IMR-90 (cell line): ENCODE measurements at regions not wholly inside any gene's neighbourhood (a gene's known extent, or its start where the extent isn't known, plus 50 kb on each side); places are given as distances from the start of the nearest gene placed in this dataset.

Experiments
- ATAC-seq: fragments of 200-7000 bp; cut with Tn5 transposase; 2 replicates; pipeline ENCODE4 v1.9.1; 2020; ENCODE audit warnings: low read depth, mild to moderate bottlenecking, moderate library complexity
- BruUV-seq: library from RNA; stranded (reverse); fragments of 400-500 nt; replicated peaks from 2 replicates; lab custom pipeline; 2021; lab: Mats Ljungman, UMichigan
- CTCF ChIA-PET: fragments of 300-600 bp; formaldehyde crosslinking; extraction: SDS; loops from one replicate; lab custom pipeline; 2021; ENCODE audit warnings: antibody characterized with exemption; lab: Yijun Ruan, JAX
- POLR2A ChIA-PET: fragments of 300-600 bp; sonication (Branson Sonifier 250); formaldehyde crosslinking; loops from one replicate; lab custom pipeline; 2022; ENCODE audit warnings: antibody characterized with exemption; ENCODE audit not compliant: unreplicated experiment; lab: Charles Lee
- DNase-seq: peaks from one replicate; pipeline ENCODE4 v3.0.0; 2013
- H2AFZ ChIP-seq: replicated peaks from 2 replicates; pipeline ENCODE3; 2013; ENCODE audit warnings: low read length, mild to moderate bottlenecking; ENCODE audit not compliant: poor library complexity
- H2AK5ac ChIP-seq: 2 replicates; pipeline ENCODE4 v1.6.1; 2013; ENCODE audit warnings: low read depth, low read length, inconsistent platforms
- H2AK9ac ChIP-seq: replicated peaks from 2 replicates; pipeline ENCODE3; 2013; ENCODE audit warnings: mild to moderate bottlenecking, low read depth, low read length, moderate library complexity; ENCODE audit not compliant: poor library complexity
- H2BK120ac ChIP-seq: 2 replicates; pipeline ENCODE4 v1.6.1; 2013; ENCODE audit warnings: low read depth, low read length, inconsistent platforms
- H2BK15ac ChIP-seq: 3 replicates; pipeline ENCODE4 v1.6.1; 2013; ENCODE audit warnings: low read depth, low read length, inconsistent platforms
- H2BK20ac ChIP-seq: 2 replicates; pipeline ENCODE4 v1.6.1; 2013; ENCODE audit warnings: low read depth, mild to moderate bottlenecking, inconsistent platforms, low read length, moderate library complexity
- H2BK5ac ChIP-seq: 2 replicates; pipeline ENCODE4 v1.6.1; 2013; ENCODE audit warnings: mild to moderate bottlenecking, low read depth, low read length, inconsistent platforms; ENCODE audit not compliant: poor library complexity, severe bottlenecking
- H3K14ac ChIP-seq: replicated peaks from 2 replicates; pipeline ENCODE4 v1.6.1; 2013; ENCODE audit warnings: low read depth, low read length, inconsistent platforms
- H3K18ac ChIP-seq: 2 replicates; pipeline ENCODE4 v1.6.1; 2013; ENCODE audit warnings: low read depth, low read length, control low read depth
- H3K23ac ChIP-seq: 2 replicates; pipeline ENCODE4 v1.6.1; 2013; ENCODE audit warnings: low read depth, low read length, inconsistent platforms
- H3K27ac ChIP-seq: 2 replicates; pipeline ENCODE4 v1.5.1; 2013; ENCODE audit warnings: mild to moderate bottlenecking, control low read depth, low read length; ENCODE audit not compliant: insufficient read depth
- H3K27me3 ChIP-seq: 2 replicates; pipeline ENCODE4 v1.6.1; 2013; ENCODE audit warnings: low read length; ENCODE audit not compliant: control insufficient read depth, insufficient read depth
- H3K36me3 ChIP-seq: 2 replicates; pipeline ENCODE4 v1.6.1; 2013; ENCODE audit warnings: low read length, mixed read lengths; ENCODE audit not compliant: control insufficient read depth, insufficient read depth
- H3K4ac ChIP-seq: 2 replicates; pipeline ENCODE4 v1.6.1; 2013; ENCODE audit warnings: low read depth, low read length, inconsistent platforms
- H3K4me1 ChIP-seq: 2 replicates; pipeline ENCODE4 v1.6.1; 2013; ENCODE audit warnings: low read length, mixed read lengths; ENCODE audit not compliant: control insufficient read depth, insufficient read depth
- H3K4me2 ChIP-seq: 2 replicates; pipeline ENCODE4 v1.6.1; 2013; ENCODE audit warnings: low read depth, mild to moderate bottlenecking, control low read depth, low read length, moderate library complexity
- H3K4me3 ChIP-seq: 2 replicates; pipeline ENCODE4 v1.5.1; 2013; ENCODE audit warnings: low read depth, mild to moderate bottlenecking, control low read depth, low read length, moderate library complexity; ENCODE audit not compliant: insufficient read depth
- H3K56ac ChIP-seq: 2 replicates; pipeline ENCODE4 v1.6.1; 2013; ENCODE audit warnings: low read length, inconsistent platforms; ENCODE audit not compliant: insufficient read depth; ENCODE audit errors: extremely low read depth
- H3K79me1 ChIP-seq, 2 experiments: 2 replicates each; pipeline ENCODE4 v1.6.1; 2013; ENCODE audit warnings: low read length in 2 of 2, inconsistent platforms in 1 of 2, low read depth in 1 of 2
- H3K9ac ChIP-seq: 2 replicates; pipeline ENCODE4 v1.6.1; 2013; ENCODE audit warnings: low read depth, low read length, control low read depth
- H3K9me1 ChIP-seq: 2 replicates; pipeline ENCODE4 v1.6.1; 2013; ENCODE audit warnings: low read length, inconsistent platforms; ENCODE audit not compliant: insufficient read depth
- H3K9me3 ChIP-seq: 2 replicates; pipeline ENCODE4 v1.6.1; 2013; ENCODE audit warnings: low read length; ENCODE audit not compliant: control insufficient read depth, insufficient read depth
- H4K20me1 ChIP-seq: 2 replicates; pipeline ENCODE4 v1.6.1; 2013; ENCODE audit warnings: low read length, inconsistent platforms; ENCODE audit not compliant: insufficient read depth
- H4K5ac ChIP-seq: 2 replicates; pipeline ENCODE4 v1.6.1; 2013; ENCODE audit warnings: mild to moderate bottlenecking, low read depth, low read length, control low read depth
- H4K8ac ChIP-seq, 2 experiments: 2 replicates each; pipeline ENCODE4 v1.6.1; 2013; ENCODE audit warnings: low read depth in 2 of 2, low read length in 2 of 2, control low read depth in 1 of 2, inconsistent platforms in 1 of 2
- H4K91ac ChIP-seq: 2 replicates; pipeline ENCODE4 v1.6.1; 2013; ENCODE audit warnings: low read depth, low read length, inconsistent platforms; ENCODE audit not compliant: insufficient read depth
- BHLHE40 ChIP-seq: fragments of 150-350 bp; IDR thresholded peaks from 2 replicates; pipeline ENCODE4 v1.6.1; 2016; ENCODE audit warnings: mild to moderate bottlenecking, low read depth, low read length
- CEBPB ChIP-seq: IDR thresholded peaks from 2 replicates; pipeline ENCODE4 v1.6.1; 2012; ENCODE audit warnings: low read depth, low read length, improper control_type of control experiment
- CHD1 ChIP-seq: IDR thresholded peaks from 2 replicates; pipeline ENCODE4 v1.6.1; 2012; ENCODE audit warnings: low read depth, low read length, improper control_type of control experiment
- FOS ChIP-seq: fragments of 150-350 bp; IDR thresholded peaks from 2 replicates; pipeline ENCODE4 v1.6.1; 2016; ENCODE audit warnings: low read depth, low read length
- MAFK ChIP-seq: IDR thresholded peaks from 2 replicates; pipeline ENCODE4 v1.6.1; 2012; ENCODE audit warnings: low read depth, low read length, improper control_type of control experiment
- MAZ ChIP-seq: IDR thresholded peaks from 2 replicates; pipeline ENCODE4 v1.6.1; 2012; ENCODE audit warnings: low read depth, mild to moderate bottlenecking, low read length, improper control_type of control experiment, moderate library complexity, borderline replicate concordance
- MXI1 ChIP-seq: IDR thresholded peaks from 2 replicates; pipeline ENCODE4 v1.6.1; 2012; ENCODE audit warnings: low read depth, mild to moderate bottlenecking, low read length, moderate library complexity, borderline replicate concordance
- NFE2L2 ChIP-seq: fragments of 150-350 bp; IDR thresholded peaks from 2 replicates; pipeline ENCODE4 v1.6.1; 2016; ENCODE audit warnings: low read depth, mild to moderate bottlenecking, low read length
- POLR2A ChIP-seq: IDR thresholded peaks from 2 replicates; pipeline ENCODE4 v1.6.1; 2012; ENCODE audit warnings: mild to moderate bottlenecking, low read depth, low read length
- RAD21 ChIP-seq: IDR thresholded peaks from 2 replicates; pipeline ENCODE4 v1.6.1; 2012; ENCODE audit warnings: low read length, improper control_type of control experiment
- RCOR1 ChIP-seq: IDR thresholded peaks from 2 replicates; pipeline ENCODE4 v1.6.1; 2012; ENCODE audit warnings: mild to moderate bottlenecking, low read length, improper control_type of control experiment; ENCODE audit not compliant: insufficient replicate concordance
- RFX5 ChIP-seq: IDR thresholded peaks from 2 replicates; pipeline ENCODE4 v1.8.0; 2012; ENCODE audit warnings: low read depth, mild to moderate bottlenecking, low read length, moderate library complexity
- SMC3 ChIP-seq: fragments of 150-350 bp; IDR thresholded peaks from 2 replicates; pipeline ENCODE4 v1.6.1; 2016; ENCODE audit warnings: low read depth, mild to moderate bottlenecking, antibody characterized with exemption, low read length, moderate library complexity
- WGBS, 2 experiments: methylation state at CpG; one replicate each; pipeline versions ENCODE4 v1.1.5 to v1.1.7; 2013; ENCODE audit warnings: missing lambda C conversion rate in 2 of 2; ENCODE audit not compliant: insufficient read length in 1 of 2; ENCODE audit errors: extremely low coverage in 2 of 2; 5-methylcytosine and 5-hydroxymethylcytosine counted together
- dilution Hi-C: fragments of 300-500 bp; cut with HindIII; formaldehyde crosslinking; loops from one replicate; pipeline ENCODE4 v1.14.3; 2018; ENCODE audit warnings: low sequenced_read_pairs; ENCODE audit not compliant: unreplicated experiment
- in situ Hi-C: fragments of 300-500 bp; cut with MboI; formaldehyde crosslinking; loops from 3 replicates; pipeline ENCODE4 v1.14.3; 2019; ENCODE audit warnings: low sequenced_read_pairs, inconsistent platforms, mixed read lengths
- intact Hi-C: fragments of 100-400 bp; cut with micrococcal nuclease; formaldehyde crosslinking; loops from 2 replicates; pipeline ENCODE4 v1.10.0; 2022
- TF ChIP-seq, protein P1 (sequence below): fragments of 150-350 bp; IDR thresholded peaks from 2 replicates; pipeline ENCODE4 v1.6.1; 2017; ENCODE audit warnings: mild to moderate bottlenecking, antibody characterized with exemption, low read length, low read depth
- TF ChIP-seq, protein P2 (sequence below): fragments of 150-350 bp; IDR thresholded peaks from 2 replicates; pipeline ENCODE4 v1.6.1; 2016; ENCODE audit warnings: low read depth, mild to moderate bottlenecking, low read length, moderate library complexity, borderline replicate concordance
- TF ChIP-seq, protein P3 (sequence below): conservative IDR thresholded peaks from 2 replicates; pipeline ENCODE4 v1.5.1; 2012; ENCODE audit warnings: mild to moderate bottlenecking, low read depth, low read length, improper control_type of control experiment

DNA sequence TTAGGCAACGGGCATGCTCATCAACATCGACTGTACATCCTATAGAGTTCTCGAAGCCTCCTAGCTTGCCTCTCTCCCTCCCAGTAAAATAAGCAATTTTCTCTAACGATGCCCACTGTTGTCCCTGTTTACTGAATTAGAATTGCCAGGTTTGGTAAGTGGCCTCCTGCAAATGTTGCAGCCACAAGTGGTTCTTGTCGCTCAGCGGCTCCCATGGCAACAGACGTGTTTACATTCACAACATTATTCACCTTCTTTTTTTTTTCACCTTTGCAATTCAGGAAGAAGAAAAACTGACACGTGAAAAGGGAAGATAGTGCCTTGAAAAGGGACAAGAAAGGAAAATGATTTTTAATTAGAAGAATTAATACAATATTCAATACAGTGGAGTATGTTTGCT, 100.9 kb upstream of the PKP2 start:
- H2AK5ac ChIP-seq = no peak overlapping the region
- no TSS peak for BruUV-seq
- no peak overlapping the region for H3K9ac ChIP-seq
- H3K4me3 ChIP-seq = no peak overlapping the region
- peaks cover 6% of the 10 kb centered on the region for H3K9me3 ChIP-seq
- 20% methylated on average over 1 of the region's 8 CpGs; no CpG with 5 or more reads in 1 of the 2 experiments for WGBS, 2 experiments
- no peak overlapping the region for H2AK9ac ChIP-seq
- no peaks in the 10 kb centered on the region for H3K27me3 ChIP-seq
- H2BK20ac ChIP-seq = no peak overlapping the region
- H3K36me3 ChIP-seq = no peaks in the 10 kb centered on the region
- no peak overlapping the region for H2AFZ ChIP-seq
- H3K56ac ChIP-seq = no peak overlapping the region
- H4K8ac ChIP-seq = no peak overlapping the region
- no peak overlapping the region for H3K27ac ChIP-seq
- H4K5ac ChIP-seq = no peak overlapping the region
- no peak overlapping the region for H3K23ac ChIP-seq
- POLR2A ChIA-PET = no interaction called here
- CTCF ChIA-PET = no interaction called here
- no peaks in the 10 kb centered on the region for H4K20me1 ChIP-seq
- H2BK15ac ChIP-seq = no peak overlapping the region
- H3K14ac ChIP-seq = no peak overlapping the region
- intact Hi-C loops = no loop called here
- no peak overlapping the region for H3K4me2 ChIP-seq
- TF ChIP-seq CEBPB (no peak), SMC3 (no peak), BHLHE40 (no peak), MAFK (no peak), CHD1 (no peak), POLR2A (no peak), MXI1 (no peak), RAD21 (no peak), FOS (no peak), RCOR1 (no peak), RFX5 (no peak), MAZ (no peak), NFE2L2 (no peak)
- TF ChIP-seq, protein P1, sequence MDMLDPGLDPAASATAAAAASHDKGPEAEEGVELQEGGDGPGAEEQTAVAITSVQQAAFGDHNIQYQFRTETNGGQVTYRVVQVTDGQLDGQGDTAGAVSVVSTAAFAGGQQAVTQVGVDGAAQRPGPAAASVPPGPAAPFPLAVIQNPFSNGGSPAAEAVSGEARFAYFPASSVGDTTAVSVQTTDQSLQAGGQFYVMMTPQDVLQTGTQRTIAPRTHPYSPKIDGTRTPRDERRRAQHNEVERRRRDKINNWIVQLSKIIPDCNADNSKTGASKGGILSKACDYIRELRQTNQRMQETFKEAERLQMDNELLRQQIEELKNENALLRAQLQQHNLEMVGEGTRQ = no peak
- TF ChIP-seq, protein P2, sequence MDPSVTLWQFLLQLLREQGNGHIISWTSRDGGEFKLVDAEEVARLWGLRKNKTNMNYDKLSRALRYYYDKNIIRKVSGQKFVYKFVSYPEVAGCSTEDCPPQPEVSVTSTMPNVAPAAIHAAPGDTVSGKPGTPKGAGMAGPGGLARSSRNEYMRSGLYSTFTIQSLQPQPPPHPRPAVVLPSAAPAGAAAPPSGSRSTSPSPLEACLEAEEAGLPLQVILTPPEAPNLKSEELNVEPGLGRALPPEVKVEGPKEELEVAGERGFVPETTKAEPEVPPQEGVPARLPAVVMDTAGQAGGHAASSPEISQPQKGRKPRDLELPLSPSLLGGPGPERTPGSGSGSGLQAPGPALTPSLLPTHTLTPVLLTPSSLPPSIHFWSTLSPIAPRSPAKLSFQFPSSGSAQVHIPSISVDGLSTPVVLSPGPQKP = no peak
- TF ChIP-seq, protein P3, sequence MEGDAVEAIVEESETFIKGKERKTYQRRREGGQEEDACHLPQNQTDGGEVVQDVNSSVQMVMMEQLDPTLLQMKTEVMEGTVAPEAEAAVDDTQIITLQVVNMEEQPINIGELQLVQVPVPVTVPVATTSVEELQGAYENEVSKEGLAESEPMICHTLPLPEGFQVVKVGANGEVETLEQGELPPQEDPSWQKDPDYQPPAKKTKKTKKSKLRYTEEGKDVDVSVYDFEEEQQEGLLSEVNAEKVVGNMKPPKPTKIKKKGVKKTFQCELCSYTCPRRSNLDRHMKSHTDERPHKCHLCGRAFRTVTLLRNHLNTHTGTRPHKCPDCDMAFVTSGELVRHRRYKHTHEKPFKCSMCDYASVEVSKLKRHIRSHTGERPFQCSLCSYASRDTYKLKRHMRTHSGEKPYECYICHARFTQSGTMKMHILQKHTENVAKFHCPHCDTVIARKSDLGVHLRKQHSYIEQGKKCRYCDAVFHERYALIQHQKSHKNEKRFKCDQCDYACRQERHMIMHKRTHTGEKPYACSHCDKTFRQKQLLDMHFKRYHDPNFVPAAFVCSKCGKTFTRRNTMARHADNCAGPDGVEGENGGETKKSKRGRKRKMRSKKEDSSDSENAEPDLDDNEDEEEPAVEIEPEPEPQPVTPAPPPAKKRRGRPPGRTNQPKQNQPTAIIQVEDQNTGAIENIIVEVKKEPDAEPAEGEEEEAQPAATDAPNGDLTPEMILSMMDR = no peak
- H2BK5ac ChIP-seq = no peak overlapping the region
- H2BK120ac ChIP-seq = no peak overlapping the region
- no peaks in the 10 kb centered on the region for H3K9me1 ChIP-seq
- dilution Hi-C loops = no loop called here
- H3K18ac ChIP-seq = no peak overlapping the region
- H4K91ac ChIP-seq = no peak overlapping the region
- ATAC-seq = no peak
- no peaks in the 10 kb centered on the region for H3K79me1 ChIP-seq
- H3K4me1 ChIP-seq = no peaks in the 10 kb centered on the region
- DNase-seq = no peak
- in situ Hi-C loops = no loop called here
- H3K4ac ChIP-seq = no peak overlapping the region
